Neural crest cell (in vitro differentiated cells): ENCODE measurements at regions not wholly inside any gene's neighbourhood (a gene's known extent, or its start where the extent isn't known, plus 50 kb on each side); places are given as distances from the start of the nearest gene placed in this dataset.

Experiments used
- DNase-seq: peaks from one replicate; pipeline ENCODE4 v3.0.0; 2021; ENCODE audit warnings: low read depth, mixed read lengths, low spot score
- H3K27ac Mint-ChIP-seq: one replicate; pipeline ENCODE4 v1.8.0; 2021; ENCODE audit warnings: mild to moderate bottlenecking, mixed read lengths; ENCODE audit not compliant: unreplicated experiment
- H3K27me3 Mint-ChIP-seq: 2 replicates; pipeline ENCODE4 v1.8.0; 2021; ENCODE audit warnings: low read depth, mild to moderate bottlenecking, mixed read lengths
- H3K36me3 Mint-ChIP-seq: 2 replicates; pipeline ENCODE4 v1.8.0; 2021; ENCODE audit warnings: low read depth, mild to moderate bottlenecking, mixed read lengths
- H3K4me1 Mint-ChIP-seq: 2 replicates; pipeline ENCODE4 v1.8.0; 2021; ENCODE audit warnings: mixed read lengths
- H3K4me3 Mint-ChIP-seq: one replicate; pipeline ENCODE4 v1.8.0; 2021; ENCODE audit warnings: mild to moderate bottlenecking, mixed read lengths
- H3K9me3 Mint-ChIP-seq: 2 replicates; pipeline ENCODE4 v1.8.0; 2021; ENCODE audit warnings: mixed read lengths
- CTCF ChIP-seq: fragments of 200-600 bp; sonication (generic); conservative IDR thresholded peaks from 2 replicates; pipeline ENCODE4 v1.5.0; 2021; ENCODE audit warnings: antibody characterized with exemption, mild to moderate bottlenecking

GRCh38 chrX:40360557-40360956 lies 220.2 kb upstream of the ATP6AP2 start:
- Mint-ChIP-seq H3K4me1 (no peaks in the 10 kb centered on the region), H3K27ac (no peak overlapping the region), H3K9me3 (peaks cover 15% of the 10 kb centered on the region), H3K27me3 (no peaks in the 10 kb centered on the region), H3K36me3 (peaks cover 2% of the 10 kb centered on the region), H3K4me3 (no peak overlapping the region)
- TF ChIP-seq CTCF = no peak
- DNase-seq = no peak

GRCh38 chrX:40359593-40359992 lies 221.2 kb upstream of the ATP6AP2 start:
- Mint-ChIP-seq H3K4me3 (no peak overlapping the region), H3K36me3 (no peaks in the 10 kb centered on the region), H3K9me3 (peaks cover 9% of the 10 kb centered on the region), H3K4me1 (no peaks in the 10 kb centered on the region), H3K27me3 (no peaks in the 10 kb centered on the region), H3K27ac (no peak overlapping the region)
- TF ChIP-seq CTCF = no peak
- DNase-seq = no peak

- peaks cover 5% of the 10 kb centered on the region for H3K9me3 Mint-ChIP-seq
- no peaks in the 10 kb centered on the region for H3K4me1 Mint-ChIP-seq
- no peaks in the 10 kb centered on the region for H3K36me3 Mint-ChIP-seq
- H3K27me3 Mint-ChIP-seq = no peaks in the 10 kb centered on the region
- no peak overlapping the region for H3K27ac Mint-ChIP-seq
- TF ChIP-seq CTCF = no peak
- H3K4me3 Mint-ChIP-seq = no peak overlapping the region
- DNase-seq = no peak
Observed at GRCh38 chrX:40358994-40359393, 221.8 kb upstream of the ATP6AP2 start.

GRCh38 chrX:40349251-40349650 lies 231.5 kb upstream of the ATP6AP2 start:
- Mint-ChIP-seq H3K27ac (no peak overlapping the region), H3K4me1 (no peaks in the 10 kb centered on the region), H3K4me3 (no peak overlapping the region), H3K36me3 (peaks cover 4% of the 10 kb centered on the region), H3K27me3 (no peaks in the 10 kb centered on the region), H3K9me3 (peaks cover 25% of the 10 kb centered on the region)
- no peak for DNase-seq
- TF ChIP-seq CTCF = no peak

DNA sequence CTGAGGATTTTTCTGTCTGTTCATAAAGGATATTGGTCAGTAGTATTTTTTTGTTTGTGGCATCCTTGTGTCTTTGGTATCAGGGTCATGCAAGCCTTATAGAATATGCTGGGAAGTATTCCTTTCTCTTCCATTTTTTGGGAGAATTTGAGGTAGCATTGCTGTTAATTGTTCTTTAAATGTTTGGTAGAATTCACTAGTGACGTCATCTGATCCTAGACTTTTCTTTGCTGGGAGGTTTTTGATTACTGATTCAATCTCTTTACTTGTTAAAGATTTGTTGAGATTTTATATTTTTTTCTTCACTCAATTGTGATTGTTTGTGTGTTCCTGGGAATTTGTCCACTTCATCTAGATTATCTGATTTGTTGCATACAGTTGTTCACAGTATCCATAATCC lies 234.4 kb upstream of the ATP6AP2 start:
- Mint-ChIP-seq H3K36me3 (peaks cover 7% of the 10 kb centered on the region), H3K27ac (no peak overlapping the region), H3K9me3 (peaks cover 26% of the 10 kb centered on the region), H3K4me3 (no peak overlapping the region), H3K27me3 (no peaks in the 10 kb centered on the region), H3K4me1 (no peaks in the 10 kb centered on the region)
- DNase-seq = no peak
- no peak for TF ChIP-seq CTCF

GRCh38 chrX:40343319-40343718 lies 237.5 kb upstream of the ATP6AP2 start:
- Mint-ChIP-seq H3K27ac (no peak overlapping the region), H3K9me3 (peaks cover 18% of the 10 kb centered on the region), H3K36me3 (peaks cover 7% of the 10 kb centered on the region), H3K27me3 (no peaks in the 10 kb centered on the region), H3K4me3 (no peak overlapping the region), H3K4me1 (no peaks in the 10 kb centered on the region)
- no peak for DNase-seq
- TF ChIP-seq CTCF = no peak
